ENCODE measurements at regions not wholly inside any gene's neighbourhood (a gene's known extent, or its start where the extent isn't known, plus 50 kb on each side); places are given as distances from the start of the nearest gene placed in this dataset.

DNA sequence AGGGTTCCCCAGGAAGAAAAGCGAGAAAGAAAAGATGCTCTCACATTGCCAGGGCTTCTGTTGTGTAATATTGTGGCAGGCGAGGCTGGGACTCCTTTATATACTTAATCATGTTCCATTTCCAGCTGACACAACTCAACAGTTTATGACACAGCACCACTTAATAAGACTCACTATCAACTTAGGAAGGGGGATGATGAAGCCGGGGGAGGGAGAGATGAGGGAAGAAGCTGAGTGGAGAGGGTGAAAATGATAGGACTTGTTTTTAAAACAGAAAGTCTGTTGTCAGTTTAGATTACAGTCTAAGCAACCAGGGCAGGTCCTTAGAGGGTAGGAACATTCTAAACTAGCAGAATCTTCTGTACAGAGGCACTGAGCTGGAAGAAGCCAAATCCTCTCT is 397.0 kb downstream of the NXPE2 start:
- Histone ChIP-seq H4K20me1 (ENCODE audit: control insufficient read depth, insufficient read depth) (no peaks in the 10 kb centered on the region), H3K9ac (ENCODE audit: control insufficient read depth, insufficient read depth, low read length) (no peak overlapping the region), H3K4me2 (ENCODE audit: control insufficient read depth, insufficient read depth) (no peak overlapping the region), H3K36me3 (ENCODE audit: control insufficient read depth in 2 of 2, insufficient read depth in 2 of 2, low read length in 1 of 2) (no peaks in the 10 kb centered on the region), H3K79me2 (ENCODE audit: control insufficient read depth, insufficient read depth, low read length) (no peaks in the 10 kb centered on the region), H2AFZ (ENCODE audit: control insufficient read depth, low read depth, low read length) (no peak overlapping the region), H3K4me1 (ENCODE audit: control insufficient read depth, insufficient read depth, low read length) (no peaks in the 10 kb centered on the region), H3K27ac (ENCODE audit: control insufficient read depth, insufficient read depth) (no peak overlapping the region), H3K4me3 (no peak overlapping the region), H3K9me3 (replicated peaks; ENCODE audit: control insufficient read depth, insufficient read depth, low read length) (no peaks in the 10 kb centered on the region), H3K27me3 (replicated peaks in 1 of 2; ENCODE audit: control insufficient read depth in 2 of 2, insufficient read depth in 2 of 2, low read length in 1 of 2) (peaks cover 0 to 2% of the 10 kb centered on the region in 2 experiments; a peak in 2 of 4 replicates)
- ChIA-PET RAD21 (ENCODE audit: unreplicated experiment) (no interaction called here), POLR2A (no interaction called here), CTCF (no interaction called here), SMC1A (ENCODE audit: uncharacterized antibody, unreplicated experiment) (no interaction called here)
- intact Hi-C loops (cut with micrococcal nuclease; ENCODE audit: unreplicated experiment) (no loop called here), in situ Hi-C loops (cut with MboI) (no loop called here)
- FAIRE-seq: no peak
- 0% methylated on average over 3 of the region's 3 CpGs for WGBS (ENCODE audit: insufficient coverage, insufficient replicate concordance, low lambda C conversion rate, missing lambda C conversion rate)
- no peak for TF ChIP-seq ETV6 (conservative IDR thresholded peaks at IDR 0.05 in 1 of 2, IDR thresholded peaks at IDR 0.05 in 1 of 2; ENCODE audit: borderline replicate concordance in 1 of 2, low read depth in 1 of 2)
- TF ChIP-seq, protein P1, sequence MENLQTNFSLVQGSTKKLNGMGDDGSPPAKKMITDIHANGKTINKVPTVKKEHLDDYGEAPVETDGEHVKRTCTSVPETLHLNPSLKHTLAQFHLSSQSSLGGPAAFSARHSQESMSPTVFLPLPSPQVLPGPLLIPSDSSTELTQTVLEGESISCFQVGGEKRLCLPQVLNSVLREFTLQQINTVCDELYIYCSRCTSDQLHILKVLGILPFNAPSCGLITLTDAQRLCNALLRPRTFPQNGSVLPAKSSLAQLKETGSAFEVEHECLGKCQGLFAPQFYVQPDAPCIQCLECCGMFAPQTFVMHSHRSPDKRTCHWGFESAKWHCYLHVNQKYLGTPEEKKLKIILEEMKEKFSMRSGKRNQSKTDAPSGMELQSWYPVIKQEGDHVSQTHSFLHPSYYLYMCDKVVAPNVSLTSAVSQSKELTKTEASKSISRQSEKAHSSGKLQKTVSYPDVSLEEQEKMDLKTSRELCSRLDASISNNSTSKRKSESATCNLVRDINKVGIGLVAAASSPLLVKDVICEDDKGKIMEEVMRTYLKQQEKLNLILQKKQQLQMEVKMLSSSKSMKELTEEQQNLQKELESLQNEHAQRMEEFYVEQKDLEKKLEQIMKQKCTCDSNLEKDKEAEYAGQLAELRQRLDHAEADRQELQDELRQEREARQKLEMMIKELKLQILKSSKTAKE (IDR thresholded peaks at IDR 0.05; ENCODE audit: low read depth, poor library complexity, severe bottlenecking): no peak
- no peak for TF ChIP-seq TBL1XR1 (IDR thresholded peaks at IDR 0.05; ENCODE audit: low read depth, low read length)
- no peak for TF ChIP-seq SPI1 (IDR thresholded peaks at IDR 0.05; ENCODE audit: borderline replicate concordance, insufficient read depth, low read depth, low read length)
- TF ChIP-seq, protein P2, sequence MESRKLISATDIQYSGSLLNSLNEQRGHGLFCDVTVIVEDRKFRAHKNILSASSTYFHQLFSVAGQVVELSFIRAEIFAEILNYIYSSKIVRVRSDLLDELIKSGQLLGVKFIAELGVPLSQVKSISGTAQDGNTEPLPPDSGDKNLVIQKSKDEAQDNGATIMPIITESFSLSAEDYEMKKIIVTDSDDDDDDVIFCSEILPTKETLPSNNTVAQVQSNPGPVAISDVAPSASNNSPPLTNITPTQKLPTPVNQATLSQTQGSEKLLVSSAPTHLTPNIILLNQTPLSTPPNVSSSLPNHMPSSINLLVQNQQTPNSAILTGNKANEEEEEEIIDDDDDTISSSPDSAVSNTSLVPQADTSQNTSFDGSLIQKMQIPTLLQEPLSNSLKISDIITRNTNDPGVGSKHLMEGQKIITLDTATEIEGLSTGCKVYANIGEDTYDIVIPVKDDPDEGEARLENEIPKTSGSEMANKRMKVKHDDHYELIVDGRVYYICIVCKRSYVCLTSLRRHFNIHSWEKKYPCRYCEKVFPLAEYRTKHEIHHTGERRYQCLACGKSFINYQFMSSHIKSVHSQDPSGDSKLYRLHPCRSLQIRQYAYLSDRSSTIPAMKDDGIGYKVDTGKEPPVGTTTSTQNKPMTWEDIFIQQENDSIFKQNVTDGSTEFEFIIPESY (IDR thresholded peaks at IDR 0.05): no peak
- TF ChIP-seq, protein P3, sequence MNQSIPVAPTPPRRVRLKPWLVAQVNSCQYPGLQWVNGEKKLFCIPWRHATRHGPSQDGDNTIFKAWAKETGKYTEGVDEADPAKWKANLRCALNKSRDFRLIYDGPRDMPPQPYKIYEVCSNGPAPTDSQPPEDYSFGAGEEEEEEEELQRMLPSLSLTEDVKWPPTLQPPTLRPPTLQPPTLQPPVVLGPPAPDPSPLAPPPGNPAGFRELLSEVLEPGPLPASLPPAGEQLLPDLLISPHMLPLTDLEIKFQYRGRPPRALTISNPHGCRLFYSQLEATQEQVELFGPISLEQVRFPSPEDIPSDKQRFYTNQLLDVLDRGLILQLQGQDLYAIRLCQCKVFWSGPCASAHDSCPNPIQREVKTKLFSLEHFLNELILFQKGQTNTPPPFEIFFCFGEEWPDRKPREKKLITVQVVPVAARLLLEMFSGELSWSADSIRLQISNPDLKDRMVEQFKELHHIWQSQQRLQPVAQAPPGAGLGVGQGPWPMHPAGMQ (IDR thresholded peaks at IDR 0.05; ENCODE audit: borderline replicate concordance): no peak
- TF ChIP-seq PKNOX1 (IDR thresholded peaks at IDR 0.05): no peak
- TF ChIP-seq SREBF1 (IDR thresholded peaks at IDR 0.05; ENCODE audit: low read length): no peak
- TF ChIP-seq CREM (IDR thresholded peaks at IDR 0.05; ENCODE audit: low read depth): no peak
- no peak for TF ChIP-seq KAT2A (conservative IDR thresholded peaks at IDR 0.05; ENCODE audit: control insufficient read depth, low read depth, low read length)
- no peak for DNase-seq (ENCODE audit: low read depth, low spot score)
- BruUV-seq (replicated peaks): no TSS peak
- ATAC-seq: no peak

Measured in GM12878 (cell line).